Right cardiac atrium (tissue), 5 donors: ENCODE measurements at regions not wholly inside any gene's neighbourhood (a gene's known extent, or its start where the extent isn't known, plus 50 kb on each side); places are given as distances from the start of the nearest gene placed in this dataset.

ENCODE experiments used
- ATAC-seq, 2 donors: fragments of 200-7000 bp; cut with Tn5 transposase; one replicate each; pipeline versions ENCODE4 v1.8.0 to v1.9.1; 2020; ENCODE audit warnings: moderate library complexity in 2 of 2, mild to moderate bottlenecking in 1 of 2
- DNase-seq, 3 donors: peaks; one replicate each; pipeline ENCODE4 v3.0.0-alpha.2; 2020
- H3K27ac ChIP-seq: one replicate; pipeline ENCODE4 v1.5.1; 2013; ENCODE audit warnings: mild to moderate bottlenecking, low read length, control low read depth, moderate library complexity
- H3K27me3 ChIP-seq: one replicate; pipeline ENCODE4 v1.6.1; 2013; ENCODE audit not compliant: control insufficient read depth, insufficient read depth
- H3K4me1 ChIP-seq: one replicate; pipeline ENCODE4 v1.6.1; 2013; ENCODE audit warnings: low read length; ENCODE audit not compliant: control insufficient read depth, insufficient read depth
- H3K4me3 ChIP-seq: one replicate; pipeline ENCODE4 v1.5.1; 2013; ENCODE audit warnings: low read length, control low read depth
- H3K9me3 ChIP-seq: one replicate; pipeline ENCODE4 v1.6.1; 2013; ENCODE audit warnings: low read length; ENCODE audit not compliant: control insufficient read depth
- WGBS: extraction: QIAGEN DNeasy Blood & Tissue Kit; methylation state at CpG from one replicate; pipeline ENCODE4 v1.1.7; 2013; 5-methylcytosine and 5-hydroxymethylcytosine counted together
- intact Hi-C, 4 donors: fragments of 100-400 bp; cut with DNase I; formaldehyde crosslinking; loops; one replicate each; pipeline versions ENCODE4 v1.11.0 to v1.14.0; 2022 to 2023
- donor health status: healthy with polysubstance abuse.
- donor health status: DM: no; HTN: yes; CAD: no.
- donor health status: DM: no; HTN: no; CAD: no.
- donor health status: DM: no; HTN: yes; CAD: no; lungs with severe emphysema.
- donor health status: DM: yes; HTN: yes; CAD: no.

GRCh38 chr11:119891055-119891768 lies 162.2 kb upstream of the NECTIN1 start:
- Histone ChIP-seq H3K27ac (peak overlapping the region; percentile 22), H3K27me3 (no peaks in the 10 kb centered on the region), H3K4me1 (peaks cover 4% of the 10 kb centered on the region), H3K9me3 (no peaks in the 10 kb centered on the region), H3K4me3 (no peak overlapping the region)
- 33% methylated on average over 16 of the region's 16 CpGs for WGBS
- intact Hi-C loops, result no loop called here
- ATAC-seq (peak; percentile 88 to 89), DNase-seq (peak; percentile 60 to 84 (median 82))

DNA sequence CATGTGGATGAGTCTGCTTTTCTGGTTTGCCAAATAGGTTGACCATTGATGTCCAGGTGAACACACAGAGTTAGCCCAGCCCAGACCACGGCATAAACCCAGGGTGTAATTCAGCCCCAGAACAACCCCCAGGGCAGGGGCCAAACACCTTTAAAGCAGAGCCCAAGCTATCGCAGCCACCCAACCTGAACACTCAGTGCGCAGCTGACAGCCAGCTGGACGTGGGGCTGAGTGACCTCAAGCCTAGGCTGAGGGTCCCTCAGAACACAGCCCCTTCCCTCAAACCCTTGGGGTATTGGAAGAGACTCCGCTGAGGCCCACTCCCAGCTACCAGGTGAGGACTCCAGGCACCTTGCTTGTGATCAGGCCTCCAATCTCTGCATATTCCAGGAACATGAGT lies 161.5 kb upstream of the NECTIN1 start:
- 83% methylated on average over 5 of the region's 5 CpGs for WGBS
- no peak for DNase-seq
- no peak for ATAC-seq
- Histone ChIP-seq H3K4me3 (no peak overlapping the region), H3K4me1 (peaks cover 4% of the 10 kb centered on the region), H3K9me3 (no peaks in the 10 kb centered on the region), H3K27me3 (no peaks in the 10 kb centered on the region), H3K27ac (no peak overlapping the region)
- intact Hi-C loops, result no loop called here

DNA sequence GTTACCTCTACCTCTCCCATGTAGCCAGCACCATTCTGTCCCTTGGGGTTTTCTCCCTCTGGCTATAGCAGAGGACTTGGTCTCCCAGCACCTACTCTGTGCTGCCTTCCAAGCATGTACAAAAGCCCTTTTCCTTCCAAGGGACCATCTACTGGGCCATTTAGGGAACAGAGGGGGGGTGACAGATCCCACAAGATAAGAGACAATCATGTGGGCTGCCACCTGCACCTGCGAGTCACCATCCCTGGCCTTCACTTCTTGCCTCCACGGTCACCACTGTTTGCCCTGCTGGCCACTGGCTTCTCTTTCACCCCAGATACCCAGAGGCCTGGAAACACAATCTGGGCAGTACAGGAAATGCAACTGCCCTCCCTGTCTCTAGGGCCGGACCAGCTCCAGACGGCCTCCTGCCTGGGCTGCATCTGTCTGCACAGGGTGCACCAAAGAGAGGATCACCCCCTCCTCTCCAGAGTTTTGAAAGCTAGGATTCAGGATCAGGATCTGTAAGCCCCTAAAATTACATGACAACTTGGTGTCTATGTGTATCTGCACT lies 160.8 kb upstream of the NECTIN1 start:
- Histone ChIP-seq H3K27ac (no peak overlapping the region), H3K4me1 (peaks cover 4% of the 10 kb centered on the region), H3K9me3 (no peaks in the 10 kb centered on the region), H3K27me3 (no peaks in the 10 kb centered on the region), H3K4me3 (no peak overlapping the region)
- intact Hi-C loops, result no loop called here
- 59% methylated on average over 4 of the region's 4 CpGs for WGBS
- DNase-seq, result no peak
- ATAC-seq, result no peak

DNA sequence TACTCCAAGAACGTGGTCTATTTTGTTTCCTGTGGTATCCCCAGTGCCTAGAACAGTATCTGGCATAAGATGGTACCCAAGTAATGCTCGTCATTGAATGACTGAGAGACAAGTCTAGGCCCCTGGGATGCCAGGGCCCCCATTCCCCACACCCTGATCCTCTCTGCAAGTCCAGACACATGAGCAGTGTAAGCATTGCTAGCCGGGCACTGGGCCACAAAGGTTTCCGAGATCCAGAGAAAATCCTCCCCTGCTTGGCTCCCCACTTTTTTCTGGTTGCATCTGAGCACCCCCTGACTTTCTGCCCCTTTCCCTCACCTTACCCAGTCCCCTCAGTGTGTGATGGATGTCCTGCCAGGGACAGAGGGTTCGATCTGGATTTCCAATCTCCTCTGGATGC lies 160.1 kb upstream of the NECTIN1 start:
- DNase-seq (no peak), ATAC-seq (no peak)
- Histone ChIP-seq H3K9me3 (no peaks in the 10 kb centered on the region), H3K4me1 (peaks cover 4% of the 10 kb centered on the region), H3K27me3 (no peaks in the 10 kb centered on the region), H3K27ac (no peak overlapping the region), H3K4me3 (no peak overlapping the region)
- WGBS, result 87% methylated on average over 5 of the region's 5 CpGs
- intact Hi-C loops, result no loop called here

DNA sequence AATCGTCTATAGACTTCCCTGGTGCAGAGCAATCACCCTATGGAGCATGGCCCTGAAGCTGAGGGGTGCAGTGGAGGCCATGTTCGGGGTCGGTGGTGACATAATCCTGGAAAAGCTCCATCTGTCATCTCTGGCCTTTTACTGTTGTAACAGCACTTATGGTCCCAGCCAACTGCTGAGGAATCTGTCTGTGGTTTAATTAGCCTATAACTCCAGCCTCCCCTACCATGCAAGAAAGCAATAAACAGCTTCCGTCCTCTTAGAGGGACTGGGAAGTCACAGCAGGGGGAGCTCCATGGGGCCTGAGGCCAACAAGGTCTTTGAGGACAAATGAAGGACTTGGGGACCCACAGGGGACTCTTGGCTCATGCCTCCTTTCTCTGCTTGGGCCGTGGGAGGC lies 159.1 kb upstream of the NECTIN1 start:
- H3K27me3 ChIP-seq, result no peaks in the 10 kb centered on the region
- DNase-seq (no peak), ATAC-seq (no peak)
- intact Hi-C loops, result no loop called here
- WGBS, result 24% methylated on average over 5 of the region's 5 CpGs
- H3K27ac ChIP-seq, result no peak overlapping the region
- H3K4me1 ChIP-seq, result peaks cover 4% of the 10 kb centered on the region
- no peak overlapping the region for H3K4me3 ChIP-seq
- H3K9me3 ChIP-seq, result no peaks in the 10 kb centered on the region

DNA sequence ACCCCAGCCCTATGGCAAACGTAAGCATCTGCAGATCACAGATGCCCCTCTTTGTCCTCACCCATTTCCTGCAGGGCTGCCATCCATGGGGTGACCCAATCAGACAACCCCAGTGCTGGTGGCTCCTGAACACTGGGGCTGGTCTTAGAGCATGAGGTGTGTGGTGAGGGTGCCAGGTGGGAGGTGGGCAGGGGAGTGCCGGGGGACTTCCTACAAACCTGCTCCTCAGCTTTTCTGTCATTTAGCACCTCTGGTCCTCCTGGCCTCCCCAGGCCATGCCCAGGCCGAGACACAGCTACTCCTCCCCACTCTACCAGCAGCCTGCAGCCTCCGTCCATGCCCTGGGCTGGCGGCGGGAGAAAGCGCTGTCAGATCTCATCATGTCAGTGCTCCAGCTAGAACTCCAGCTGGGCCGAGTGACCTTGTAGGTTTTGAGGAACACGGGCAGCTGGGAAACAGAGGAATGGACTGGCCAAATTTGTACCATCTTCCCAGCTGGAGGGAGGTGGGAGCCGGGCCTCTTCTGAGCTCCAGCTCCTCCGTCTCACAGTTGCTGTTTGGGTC lies 157.7 kb upstream of the NECTIN1 start:
- 83% methylated on average over 11 of the region's 11 CpGs for WGBS
- H3K27ac ChIP-seq, result no peak overlapping the region
- no peak for DNase-seq
- no peaks in the 10 kb centered on the region for H3K27me3 ChIP-seq
- ATAC-seq, result no peak
- intact Hi-C loops, result no loop called here
- H3K9me3 ChIP-seq, result no peaks in the 10 kb centered on the region
- no peak overlapping the region for H3K4me3 ChIP-seq
- H3K4me1 ChIP-seq, result peaks cover 4% of the 10 kb centered on the region

DNA sequence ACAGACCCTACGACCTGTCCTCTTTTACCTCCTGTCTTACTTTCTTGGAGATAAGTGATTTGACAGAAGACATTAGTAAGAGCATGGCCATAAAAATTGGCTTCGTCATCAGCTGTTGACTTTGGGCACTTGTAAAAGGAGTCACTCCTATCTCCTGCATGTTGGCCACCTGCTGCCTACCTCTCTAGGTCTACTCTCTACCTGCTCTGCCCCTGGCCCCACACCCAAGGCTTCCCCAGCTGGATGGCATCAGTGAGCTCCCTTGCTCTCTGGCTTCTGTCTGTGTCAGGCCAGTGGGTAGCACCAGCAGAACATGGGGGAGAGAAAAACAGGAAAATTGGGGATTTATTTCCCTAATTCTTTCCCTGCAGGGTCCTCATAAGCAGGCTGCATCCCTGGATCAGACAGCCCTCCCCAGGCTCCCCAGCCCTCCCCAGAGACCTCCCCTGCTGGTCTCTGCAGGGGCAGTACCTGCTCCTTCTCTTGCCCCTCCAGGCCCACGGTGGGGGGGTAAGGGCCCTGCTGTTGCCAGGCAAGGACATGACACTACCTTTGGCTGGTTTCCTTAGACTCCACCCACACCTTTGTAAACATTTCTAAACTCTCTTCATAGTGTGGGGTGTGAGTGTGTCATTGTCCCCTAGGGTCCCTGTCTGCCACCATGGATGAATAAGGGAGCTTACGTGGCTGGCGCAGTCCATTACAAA lies 157.0 kb upstream of the NECTIN1 start:
- no peak for ATAC-seq
- no peak overlapping the region for H3K27ac ChIP-seq
- H3K4me1 ChIP-seq, result peaks cover 4% of the 10 kb centered on the region
- no peaks in the 10 kb centered on the region for H3K27me3 ChIP-seq
- intact Hi-C loops, result no loop called here
- 76% methylated on average over 5 of the region's 5 CpGs for WGBS
- no peak for DNase-seq
- no peaks in the 10 kb centered on the region for H3K9me3 ChIP-seq
- H3K4me3 ChIP-seq, result no peak overlapping the region

DNA sequence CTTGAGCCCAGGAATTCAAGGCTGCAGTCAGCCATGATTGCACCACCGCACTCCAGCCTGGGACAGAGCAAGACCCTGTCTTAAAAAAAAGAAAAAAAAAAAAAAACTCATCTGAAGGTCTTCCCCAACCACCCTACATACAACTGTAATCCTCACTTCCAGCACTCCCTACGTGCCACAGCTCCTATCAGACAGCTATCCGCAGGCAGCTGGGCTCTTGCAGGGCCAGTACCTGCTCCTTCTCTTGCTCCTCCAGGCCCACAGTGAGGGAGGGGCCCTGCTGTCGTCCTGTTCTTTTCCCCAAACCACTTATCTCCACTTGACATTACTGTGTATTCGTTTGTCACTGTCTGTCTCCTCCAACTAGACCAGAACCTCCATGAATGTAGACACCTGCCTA lies 156.1 kb upstream of the NECTIN1 start:
- no peak for ATAC-seq
- no peaks in the 10 kb centered on the region for H3K9me3 ChIP-seq
- intact Hi-C loops, result no loop called here
- H3K27me3 ChIP-seq, result no peaks in the 10 kb centered on the region
- peaks cover 4% of the 10 kb centered on the region for H3K4me1 ChIP-seq
- no peak overlapping the region for H3K4me3 ChIP-seq
- DNase-seq, result no peak
- 53% methylated on average over 5 of the region's 5 CpGs for WGBS
- H3K27ac ChIP-seq, result no peak overlapping the region

DNA sequence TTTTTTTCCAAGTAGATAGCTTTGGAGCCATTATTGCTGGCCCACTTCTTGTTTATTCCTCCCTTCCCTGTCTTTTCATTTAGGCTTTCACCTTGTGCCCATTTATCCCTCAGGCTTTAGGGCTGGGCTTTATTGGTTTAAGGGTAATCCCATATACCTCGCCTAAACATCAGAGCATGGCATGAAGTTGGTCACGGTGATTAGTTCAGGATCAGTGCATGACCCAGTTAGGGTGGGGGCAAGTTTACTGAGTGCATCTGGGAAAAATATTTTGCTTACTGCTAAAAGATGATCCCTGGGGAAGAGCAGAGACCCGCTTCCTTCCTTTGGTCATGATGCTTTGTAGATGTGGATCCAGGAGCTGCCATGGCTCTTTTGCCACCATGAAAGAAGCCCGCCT lies 153.3 kb upstream of the NECTIN1 start:
- ATAC-seq (no peak), DNase-seq (no peak)
- H3K4me3 ChIP-seq, result no peak overlapping the region
- no peaks in the 10 kb centered on the region for H3K27me3 ChIP-seq
- H3K9me3 ChIP-seq, result no peaks in the 10 kb centered on the region
- no peaks in the 10 kb centered on the region for H3K4me1 ChIP-seq
- intact Hi-C loops, result no loop called here
- 91% methylated on average over 4 of the region's 4 CpGs for WGBS
- H3K27ac ChIP-seq, result no peak overlapping the region

DNA sequence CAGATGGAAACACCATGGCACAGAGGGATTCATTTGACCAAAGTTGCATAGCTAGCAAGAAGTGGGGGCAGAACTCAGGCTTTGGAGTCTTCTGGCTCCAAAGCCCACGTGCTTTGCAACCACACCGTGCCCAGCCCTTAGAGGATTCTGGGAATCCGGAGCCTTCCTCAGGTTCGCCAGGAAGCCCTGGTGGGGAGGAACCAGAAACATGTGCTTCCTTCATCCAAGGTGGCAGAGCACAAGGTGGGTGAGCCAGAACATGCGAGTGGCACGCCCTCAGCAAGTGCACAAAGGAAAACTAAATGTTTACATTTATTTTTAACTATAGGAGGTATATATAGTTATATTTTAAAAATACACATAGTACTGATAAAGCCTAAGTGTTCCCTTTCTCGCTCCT lies 151.9 kb upstream of the NECTIN1 start:
- Histone ChIP-seq H3K27me3 (no peaks in the 10 kb centered on the region), H3K27ac (no peak overlapping the region), H3K4me1 (peaks cover 2% of the 10 kb centered on the region), H3K9me3 (no peaks in the 10 kb centered on the region), H3K4me3 (no peak overlapping the region)
- ATAC-seq, result no peak
- no peak for DNase-seq
- 60% methylated on average over 7 of the region's 7 CpGs for WGBS
- intact Hi-C loops, result no loop called here

DNA sequence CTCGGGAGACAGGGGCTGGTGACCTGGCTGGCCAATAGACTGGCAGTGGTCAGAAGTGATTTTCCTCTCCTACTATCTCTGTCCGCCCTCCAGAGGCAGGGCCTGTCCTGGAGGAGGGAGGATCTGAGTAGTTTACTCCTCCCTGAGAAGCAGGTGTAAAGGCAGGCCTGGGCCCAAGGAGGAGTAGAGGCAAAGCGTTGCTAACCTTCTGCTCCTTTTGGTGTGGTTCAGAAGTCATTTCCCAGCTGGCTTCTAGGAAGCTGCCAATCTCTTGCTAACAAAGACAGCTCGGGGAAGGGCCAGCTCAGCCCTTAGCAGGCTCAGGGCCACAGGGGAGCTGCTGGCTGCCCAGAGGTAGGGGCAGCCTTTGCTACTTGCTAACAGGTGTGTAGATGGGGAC lies 151.1 kb upstream of the NECTIN1 start:
- intact Hi-C loops, result no loop called here
- H3K27ac ChIP-seq, result no peak overlapping the region
- H3K9me3 ChIP-seq, result no peaks in the 10 kb centered on the region
- WGBS, result 51% methylated on average over 4 of the region's 4 CpGs
- no peaks in the 10 kb centered on the region for H3K27me3 ChIP-seq
- no peak overlapping the region for H3K4me3 ChIP-seq
- DNase-seq (no peak), ATAC-seq (no peak)
- peaks cover 2% of the 10 kb centered on the region for H3K4me1 ChIP-seq
